ENCODE measurements at regions not wholly inside any gene's neighbourhood (a gene's known extent, or its start where the extent isn't known, plus 50 kb on each side); places are given as distances from the start of the nearest gene placed in this dataset.

- no peaks in the 10 kb centered on the region for H3K27me3 ChIP-seq (ENCODE audit: control insufficient read depth, insufficient read depth, low read length)
- FAIRE-seq (no peak), DNase-seq (ENCODE audit: low read depth) (peak; percentile 58)
- no peaks in the 10 kb centered on the region for H3K36me3 ChIP-seq (ENCODE audit: control insufficient read depth, insufficient read depth, low read length)
- H3K4me3 ChIP-seq (ENCODE audit: low read depth, low read length) = no peak overlapping the region
- TF ChIP-seq CTCF (IDR thresholded peaks at IDR 0.05; ENCODE audit: insufficient read depth, low read length, severe bottlenecking) = no peak
Observed at GRCh38 chr15:87099916-87100315, 1020.2 kb downstream of the AGBL1 start.

- no peak for TF ChIP-seq CTCF (IDR thresholded peaks at IDR 0.05; ENCODE audit: insufficient read depth, low read length, severe bottlenecking)
- Histone ChIP-seq H3K36me3 (ENCODE audit: control insufficient read depth, insufficient read depth, low read length) (no peaks in the 10 kb centered on the region), H3K27me3 (ENCODE audit: control insufficient read depth, insufficient read depth, low read length) (no peaks in the 10 kb centered on the region), H3K4me3 (ENCODE audit: low read depth, low read length) (no peak overlapping the region)
- DNase-seq (ENCODE audit: low read depth) (peak; percentile 7), FAIRE-seq (no peak)
Observed at GRCh38 chr15:87089551-87089950, 1009.9 kb downstream of the AGBL1 start.

- no peak for DNase-seq (ENCODE audit: low read depth)
- H3K27me3 ChIP-seq (ENCODE audit: control insufficient read depth, insufficient read depth, low read length) = no peaks in the 10 kb centered on the region
- H3K36me3 ChIP-seq (ENCODE audit: control insufficient read depth, insufficient read depth, low read length) = no peaks in the 10 kb centered on the region
- no peak for FAIRE-seq
- no peak overlapping the region for H3K4me3 ChIP-seq (ENCODE audit: low read depth, low read length)
- TF ChIP-seq CTCF (IDR thresholded peaks at IDR 0.05; ENCODE audit: insufficient read depth, low read length, severe bottlenecking) = no peak
Observed at GRCh38 chr15:87083201-87083600, 1003.5 kb downstream of the AGBL1 start.

GRCh38 chr15:87082581-87082980, 1002.9 kb downstream of the AGBL1 start:
- no peaks in the 10 kb centered on the region for H3K27me3 ChIP-seq (ENCODE audit: control insufficient read depth, insufficient read depth, low read length)
- no peaks in the 10 kb centered on the region for H3K36me3 ChIP-seq (ENCODE audit: control insufficient read depth, insufficient read depth, low read length)
- DNase-seq (ENCODE audit: low read depth) (no peak), FAIRE-seq (no peak)
- TF ChIP-seq CTCF (IDR thresholded peaks at IDR 0.05; ENCODE audit: insufficient read depth, low read length, severe bottlenecking) = no peak
- H3K4me3 ChIP-seq (ENCODE audit: low read depth, low read length) = no peak overlapping the region

- Histone ChIP-seq H3K36me3 (ENCODE audit: control insufficient read depth, insufficient read depth, low read length) (no peaks in the 10 kb centered on the region), H3K4me3 (ENCODE audit: low read depth, low read length) (no peak overlapping the region), H3K27me3 (ENCODE audit: control insufficient read depth, insufficient read depth, low read length) (no peaks in the 10 kb centered on the region)
- DNase-seq (ENCODE audit: low read depth) = no peak
- no peak for FAIRE-seq
- no peak for TF ChIP-seq CTCF (IDR thresholded peaks at IDR 0.05; ENCODE audit: insufficient read depth, low read length, severe bottlenecking)
Observed at GRCh38 chr15:87080547-87080946, 1000.9 kb downstream of the AGBL1 start.

Data from bronchial epithelial cell (primary cell).